PC-9 (cell line): ENCODE measurements at regions not wholly inside any gene's neighbourhood (a gene's known extent, or its start where the extent isn't known, plus 50 kb on each side); places are given as distances from the start of the nearest gene placed in this dataset.

Experiments used
- BruUV-seq: library from RNA; stranded (reverse); fragments of 400-500 nt; replicated peaks from 2 replicates; lab custom pipeline; 2021; lab: Mats Ljungman, UMichigan
- CTCF ChIA-PET: fragments of 300-600 bp; sonication (Branson Sonifier 250); formaldehyde crosslinking; loops from one replicate; lab custom pipeline; 2022; ENCODE audit warnings: antibody characterized with exemption; lab: Charles Lee
- POLR2A ChIA-PET: fragments of 300-600 bp; sonication (Branson Sonifier 250); formaldehyde crosslinking; loops from one replicate; lab custom pipeline; 2022; ENCODE audit warnings: antibody characterized with exemption; ENCODE audit not compliant: unreplicated experiment; lab: Charles Lee
- DNase-seq, 2 experiments: peaks; one replicate each; pipeline versions ENCODE4 v3.0.0 to v3.0.0-alpha.2; 2015 to 2022; ENCODE audit warnings: mixed read lengths in 1 of 2
- H2AFZ ChIP-seq: fragments of 200-600 bp; sonication (generic); 2 replicates; pipeline ENCODE4 v1.8.1; 2017; ENCODE audit warnings: antibody characterized with exemption
- H3F3A ChIP-seq: fragments of 200-600 bp; sonication (generic); 2 replicates; pipeline ENCODE4 v1.8.1; 2017; ENCODE audit warnings: antibody characterized with exemption, mild to moderate bottlenecking, low read depth; ENCODE audit not compliant: insufficient read depth
- H3K27ac ChIP-seq: fragments of 200-600 bp; sonication (generic); 2 replicates; pipeline ENCODE4 v1.6.1; 2016; ENCODE audit warnings: mixed run types
- H3K27me3 ChIP-seq: fragments of 200-600 bp; sonication (generic); 2 replicates; pipeline ENCODE4 v1.6.1; 2016; ENCODE audit warnings: low read depth, mixed run types; ENCODE audit not compliant: insufficient read depth
- H3K36me3 ChIP-seq: fragments of 200-600 bp; sonication (generic); 2 replicates; pipeline ENCODE4 v1.6.1; 2016; ENCODE audit warnings: low read depth, mixed run types
- H3K4me1 ChIP-seq: fragments of 200-600 bp; sonication (generic); replicated peaks from 2 replicates; pipeline ENCODE4 v1.6.1; 2016; ENCODE audit warnings: mixed run types; ENCODE audit not compliant: insufficient read depth
- H3K4me2 ChIP-seq: fragments of 200-600 bp; sonication (generic); 2 replicates; pipeline ENCODE4 v1.6.1; 2017; ENCODE audit warnings: mixed run types
- H3K4me3 ChIP-seq: fragments of 200-600 bp; sonication (generic); 2 replicates; pipeline ENCODE4 v1.6.1; 2016; ENCODE audit warnings: mixed run types
- H3K79me2 ChIP-seq: fragments of 200-600 bp; sonication (generic); 2 replicates; pipeline ENCODE4 v1.6.1; 2017; ENCODE audit warnings: low read depth, mixed run types
- H3K9me2 ChIP-seq: fragments of 200-600 bp; sonication (generic); 2 replicates; pipeline ENCODE4 v1.8.1; 2017; ENCODE audit warnings: mild to moderate bottlenecking; ENCODE audit not compliant: insufficient read depth
- H3K9me3 ChIP-seq: fragments of 200-600 bp; sonication (generic); 2 replicates; pipeline ENCODE4 v1.8.1; 2016; ENCODE audit warnings: low read depth; ENCODE audit not compliant: insufficient read depth
- H4K20me1 ChIP-seq: fragments of 200-600 bp; sonication (generic); 2 replicates; pipeline ENCODE4 v1.8.1; 2017; ENCODE audit not compliant: insufficient read depth
- CTCF ChIP-seq: fragments of 200-600 bp; sonication (generic); conservative IDR thresholded peaks from 2 replicates; pipeline ENCODE4 v1.6.1; 2017; ENCODE audit warnings: mixed run types, antibody characterized with exemption, mild to moderate bottlenecking, moderate library complexity
- EZH2 ChIP-seq: fragments of 200-600 bp; sonication (generic); IDR thresholded peaks from 2 replicates; pipeline ENCODE4 v1.8.0; 2017; ENCODE audit warnings: antibody characterized with exemption, low read depth
- intact Hi-C: fragments of 100-400 bp; cut with micrococcal nuclease; formaldehyde crosslinking; loops from one replicate; pipeline ENCODE4 v1.10.0; 2022; ENCODE audit not compliant: unreplicated experiment

GRCh38 chr10:57162231-57162630 lies 801.2 kb upstream of the ZWINT start:
- intact Hi-C loops = no loop called here
- Histone ChIP-seq H3K4me2 (no peak overlapping the region), H3F3A (no peaks in the 10 kb centered on the region), H3K9me3 (no peaks in the 10 kb centered on the region), H3K79me2 (no peaks in the 10 kb centered on the region), H4K20me1 (no peaks in the 10 kb centered on the region), H3K36me3 (no peaks in the 10 kb centered on the region), H3K4me1 (no peaks in the 10 kb centered on the region), H3K9me2 (no peaks in the 10 kb centered on the region), H3K4me3 (no peak overlapping the region), H3K27ac (no peak overlapping the region), H2AFZ (no peak overlapping the region), H3K27me3 (no peaks in the 10 kb centered on the region)
- ChIA-PET POLR2A (no interaction called here), CTCF (no interaction called here)
- DNase-seq = no peak
- TF ChIP-seq CTCF (no peak), EZH2 (no peak)
- BruUV-seq = no TSS peak

- BruUV-seq = no TSS peak
- ChIA-PET POLR2A (no interaction called here), CTCF (no interaction called here)
- Histone ChIP-seq H3F3A (no peaks in the 10 kb centered on the region), H3K4me2 (no peak overlapping the region), H3K4me3 (no peak overlapping the region), H3K36me3 (no peaks in the 10 kb centered on the region), H2AFZ (0 out of 2 replicates have a peak overlapping the region, but pooled peaks have one; percentile 6), H3K9me3 (no peaks in the 10 kb centered on the region), H3K9me2 (no peaks in the 10 kb centered on the region), H3K27me3 (no peaks in the 10 kb centered on the region), H4K20me1 (no peaks in the 10 kb centered on the region), H3K27ac (no peak overlapping the region), H3K4me1 (no peaks in the 10 kb centered on the region), H3K79me2 (no peaks in the 10 kb centered on the region)
- intact Hi-C loops = no loop called here
- TF ChIP-seq CTCF (no peak), EZH2 (no peak)
- no peak for DNase-seq
These were observed 800.1 kb upstream of the ZWINT start for GRCh38 chr10:57161157-57161556.

- H3K27ac ChIP-seq = no peak overlapping the region
- intact Hi-C loops = no loop called here
- H2AFZ ChIP-seq = no peak overlapping the region
- no peak overlapping the region for H3K4me3 ChIP-seq
- no peaks in the 10 kb centered on the region for H3K36me3 ChIP-seq
- H3K9me3 ChIP-seq = no peaks in the 10 kb centered on the region
- no peak for DNase-seq
- no peaks in the 10 kb centered on the region for H3K27me3 ChIP-seq
- H3K79me2 ChIP-seq = no peaks in the 10 kb centered on the region
- ChIA-PET CTCF (no interaction called here), POLR2A (interaction anchor here (0.6 kb wide), 1 partner anchor 355 kb away, joined by 4 read pairs; no protein-coding TSS in a partner anchor)
- H3K4me2 ChIP-seq = no peak overlapping the region
- H4K20me1 ChIP-seq = no peaks in the 10 kb centered on the region
- H3K4me1 ChIP-seq = no peaks in the 10 kb centered on the region
- TF ChIP-seq CTCF (no peak), EZH2 (no peak)
- no peaks in the 10 kb centered on the region for H3K9me2 ChIP-seq
- BruUV-seq = no TSS peak
- H3F3A ChIP-seq = no peaks in the 10 kb centered on the region
These were observed 784.5 kb upstream of the ZWINT start for GRCh38 chr10:57145548-57145947.
